H1 (cell line): ENCODE measurements at regions not wholly inside any gene's neighbourhood (a gene's known extent, or its start where the extent isn't known, plus 50 kb on each side); places are given as distances from the start of the nearest gene placed in this dataset.

Experiments
- CTCF ChIP-seq, 3 experiments: IDR thresholded peaks; 1 replicate in 2 of 3; 2 replicates in 1 of 3; pipeline versions ENCODE4 v1.5.1 to v1.6.1; 2011; ENCODE audit warnings: low read length in 3 of 3, mild to moderate bottlenecking in 3 of 3, inconsistent platforms in 2 of 3, low read depth in 1 of 3, moderate library complexity in 1 of 3; ENCODE audit not compliant: insufficient read depth in 1 of 3; ENCODE audit errors: control extremely low read depth in 1 of 3
- E2F6 ChIP-seq: IDR thresholded peaks from 2 replicates; pipeline ENCODE4 v1.6.1; 2012; ENCODE audit warnings: inconsistent platforms
- EZH2 ChIP-seq: fragments of 200-600 bp; sonication (generic); IDR thresholded peaks from 2 replicates; pipeline ENCODE4 v1.7.1; 2012; ENCODE audit warnings: low read depth, mild to moderate bottlenecking, moderate library complexity, low read length, inconsistent platforms; ENCODE audit not compliant: severe bottlenecking
- HDAC6 ChIP-seq: IDR thresholded peaks from one replicate; pipeline ENCODE4 v1.7.1; 2012; ENCODE audit warnings: low read depth, mild to moderate bottlenecking, inconsistent platforms, low read length, moderate library complexity
- JUND ChIP-seq: IDR thresholded peaks from 2 replicates; pipeline ENCODE4 v1.6.1; 2011; ENCODE audit warnings: mild to moderate bottlenecking, improper control_type of control experiment, low read length
- NANOG ChIP-seq: IDR thresholded peaks from 2 replicates; pipeline ENCODE4 v1.6.1; 2011; ENCODE audit warnings: low read length, low read depth, mild to moderate bottlenecking, inconsistent platforms; ENCODE audit not compliant: insufficient read depth, poor library complexity, severe bottlenecking
- POLR2A ChIP-seq, 2 experiments: IDR thresholded peaks; 1 replicate in 1 of 2; 2 replicates in 1 of 2; pipeline ENCODE4 v1.6.1; 2011; ENCODE audit warnings: low read depth in 2 of 2, low read length in 2 of 2, mild to moderate bottlenecking in 2 of 2; ENCODE audit errors: control extremely low read depth in 1 of 2
- POLR2AphosphoS5 ChIP-seq: IDR thresholded peaks from 2 replicates; pipeline ENCODE4 v1.6.1; 2011; ENCODE audit warnings: low read depth, low read length
- RAD21 ChIP-seq, 2 experiments: IDR thresholded peaks in 1 of 2; conservative IDR thresholded peaks in 1 of 2; 2 replicates each; pipeline ENCODE4 v1.6.1; 2011; ENCODE audit warnings: low read depth in 2 of 2, low read length in 2 of 2, improper control_type of control experiment in 1 of 2, inconsistent platforms in 1 of 2, mild to moderate bottlenecking in 1 of 2, moderate library complexity in 1 of 2
- RXRA ChIP-seq: IDR thresholded peaks from 2 replicates; pipeline ENCODE4 v1.6.1; 2011; ENCODE audit warnings: low read depth, mild to moderate bottlenecking, low read length, moderate library complexity; ENCODE audit not compliant: insufficient read depth
- SIN3A ChIP-seq, 2 experiments: IDR thresholded peaks in 1 of 2; conservative IDR thresholded peaks in 1 of 2; 2 replicates each; pipeline ENCODE4 v1.6.1; 2011 to 2012; ENCODE audit warnings: low read length in 2 of 2, improper control_type of control experiment in 1 of 2, low read depth in 1 of 2, mild to moderate bottlenecking in 1 of 2
- TAF1 ChIP-seq: IDR thresholded peaks from 2 replicates; pipeline ENCODE4 v1.6.1; 2011; ENCODE audit warnings: mild to moderate bottlenecking, low read depth, low read length
- TEAD4 ChIP-seq: IDR thresholded peaks from 2 replicates; pipeline ENCODE4 v1.6.1; 2012; ENCODE audit warnings: low read depth, low read length, inconsistent platforms, mixed read lengths

- no peak for TF ChIP-seq CTCF (IDR thresholded peaks at IDR 0.05; ENCODE audit: control extremely low read depth in 1 of 3, insufficient read depth in 1 of 3, low read depth in 1 of 3, low read length in 3 of 3)
- TF ChIP-seq TAF1, result no peak
- no peak for TF ChIP-seq TEAD4
- TF ChIP-seq SIN3A (conservative IDR thresholded peaks at IDR 0.05 in 1 of 2, IDR thresholded peaks at IDR 0.05 in 1 of 2; ENCODE audit: low read depth in 1 of 2, low read length in 2 of 2), result no peak
- TF ChIP-seq E2F6, result no peak
- no peak for TF ChIP-seq RAD21 (IDR thresholded peaks at IDR 0.05 in 1 of 2, conservative IDR thresholded peaks at IDR 0.05 in 1 of 2; ENCODE audit: low read depth in 2 of 2, low read length in 2 of 2)
- no peak for TF ChIP-seq NANOG
- TF ChIP-seq POLR2AphosphoS5, result no peak
- TF ChIP-seq HDAC6, result no peak
- TF ChIP-seq JUND, result no peak
- TF ChIP-seq EZH2, result no peak
- TF ChIP-seq POLR2A (IDR thresholded peaks at IDR 0.05; ENCODE audit: control extremely low read depth in 1 of 2, low read depth in 2 of 2, low read length in 2 of 2), result no peak
- no peak for TF ChIP-seq RXRA
These were observed 178.6 kb downstream of the GIPC2 start for GRCh38 chr1:78224246-78224785.
